ENCODE measurements at regions not wholly inside any gene's neighbourhood (a gene's known extent, or its start where the extent isn't known, plus 50 kb on each side); places are given as distances from the start of the nearest gene placed in this dataset.

GRCh38 chr7:45999541-45999940 is 78.5 kb upstream of the IGFBP3 start:
- TF ChIP-seq, protein P1, sequence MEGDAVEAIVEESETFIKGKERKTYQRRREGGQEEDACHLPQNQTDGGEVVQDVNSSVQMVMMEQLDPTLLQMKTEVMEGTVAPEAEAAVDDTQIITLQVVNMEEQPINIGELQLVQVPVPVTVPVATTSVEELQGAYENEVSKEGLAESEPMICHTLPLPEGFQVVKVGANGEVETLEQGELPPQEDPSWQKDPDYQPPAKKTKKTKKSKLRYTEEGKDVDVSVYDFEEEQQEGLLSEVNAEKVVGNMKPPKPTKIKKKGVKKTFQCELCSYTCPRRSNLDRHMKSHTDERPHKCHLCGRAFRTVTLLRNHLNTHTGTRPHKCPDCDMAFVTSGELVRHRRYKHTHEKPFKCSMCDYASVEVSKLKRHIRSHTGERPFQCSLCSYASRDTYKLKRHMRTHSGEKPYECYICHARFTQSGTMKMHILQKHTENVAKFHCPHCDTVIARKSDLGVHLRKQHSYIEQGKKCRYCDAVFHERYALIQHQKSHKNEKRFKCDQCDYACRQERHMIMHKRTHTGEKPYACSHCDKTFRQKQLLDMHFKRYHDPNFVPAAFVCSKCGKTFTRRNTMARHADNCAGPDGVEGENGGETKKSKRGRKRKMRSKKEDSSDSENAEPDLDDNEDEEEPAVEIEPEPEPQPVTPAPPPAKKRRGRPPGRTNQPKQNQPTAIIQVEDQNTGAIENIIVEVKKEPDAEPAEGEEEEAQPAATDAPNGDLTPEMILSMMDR (IDR thresholded peaks at IDR 0.05; ENCODE audit: insufficient read depth, low read depth, low read length), result no peak
- TF ChIP-seq EZH2 (IDR thresholded peaks at IDR 0.05; ENCODE audit: insufficient read depth, low read length), result no peak
